CD4-positive, alpha-beta T cell treated with Interferon alpha-2 for 1 hour (primary cell): ENCODE measurements at regions not wholly inside any gene's neighbourhood (a gene's known extent, or its start where the extent isn't known, plus 50 kb on each side); places are given as distances from the start of the nearest gene placed in this dataset.

Experiments used
- DNase-seq, 2 donors: peaks; one replicate each; pipeline ENCODE4 v3.0.0-alpha.2; 2020 to 2022

DNA sequence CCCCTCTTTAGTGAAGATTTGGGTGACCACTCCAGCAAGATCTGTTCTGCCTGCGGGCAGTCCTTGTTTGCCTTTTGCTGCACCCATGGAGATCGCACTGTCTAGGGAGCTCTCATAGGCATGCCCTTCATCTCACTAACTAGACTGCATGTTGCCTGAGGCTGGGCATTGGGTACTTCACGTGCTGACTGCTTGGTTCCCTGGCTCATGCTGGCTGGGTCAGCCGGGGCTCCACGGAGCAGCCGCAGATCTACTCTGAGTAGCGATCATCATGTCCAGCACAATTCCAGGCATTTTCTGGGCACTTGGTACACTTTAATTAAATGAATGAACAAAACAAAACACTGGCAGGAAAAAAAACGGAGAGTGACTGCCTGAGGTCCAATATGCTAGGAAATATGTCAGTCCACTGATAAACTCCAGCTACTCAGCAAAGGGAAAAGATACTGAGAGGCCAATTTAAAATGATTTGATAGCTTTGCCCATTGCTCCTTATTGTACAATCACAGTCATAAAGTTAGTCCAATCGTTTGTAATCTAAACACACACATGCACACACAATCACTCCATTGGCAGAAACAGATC is 220.3 kb downstream of the C1D start:
- no peak for DNase-seq

DNA sequence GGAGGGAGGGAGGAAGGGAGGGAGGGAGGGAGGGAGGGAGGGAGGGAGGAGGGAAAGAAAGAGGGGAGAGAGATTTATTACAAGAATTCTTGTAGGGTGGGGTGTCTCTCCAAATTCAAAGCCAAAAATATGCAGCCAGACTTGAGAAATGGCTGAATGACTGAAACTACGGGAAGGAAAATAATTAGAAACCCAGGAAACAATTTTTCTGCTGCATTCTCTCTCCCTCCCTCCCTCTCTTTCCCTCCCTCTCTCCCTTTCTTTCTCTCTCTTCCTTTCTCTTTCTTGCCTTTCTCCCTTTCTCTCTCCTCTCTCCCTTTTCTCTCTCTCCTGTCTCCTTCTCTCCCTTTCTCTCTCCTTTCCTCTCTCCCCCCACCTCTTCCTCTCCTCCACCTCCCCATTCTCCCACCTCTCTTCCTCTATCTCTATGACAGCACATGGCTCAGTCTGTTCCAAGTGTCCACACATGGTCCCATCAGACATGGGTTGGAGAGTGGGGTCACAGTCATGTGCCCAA is 218.7 kb downstream of the C1D start:
- no peak for DNase-seq

DNA sequence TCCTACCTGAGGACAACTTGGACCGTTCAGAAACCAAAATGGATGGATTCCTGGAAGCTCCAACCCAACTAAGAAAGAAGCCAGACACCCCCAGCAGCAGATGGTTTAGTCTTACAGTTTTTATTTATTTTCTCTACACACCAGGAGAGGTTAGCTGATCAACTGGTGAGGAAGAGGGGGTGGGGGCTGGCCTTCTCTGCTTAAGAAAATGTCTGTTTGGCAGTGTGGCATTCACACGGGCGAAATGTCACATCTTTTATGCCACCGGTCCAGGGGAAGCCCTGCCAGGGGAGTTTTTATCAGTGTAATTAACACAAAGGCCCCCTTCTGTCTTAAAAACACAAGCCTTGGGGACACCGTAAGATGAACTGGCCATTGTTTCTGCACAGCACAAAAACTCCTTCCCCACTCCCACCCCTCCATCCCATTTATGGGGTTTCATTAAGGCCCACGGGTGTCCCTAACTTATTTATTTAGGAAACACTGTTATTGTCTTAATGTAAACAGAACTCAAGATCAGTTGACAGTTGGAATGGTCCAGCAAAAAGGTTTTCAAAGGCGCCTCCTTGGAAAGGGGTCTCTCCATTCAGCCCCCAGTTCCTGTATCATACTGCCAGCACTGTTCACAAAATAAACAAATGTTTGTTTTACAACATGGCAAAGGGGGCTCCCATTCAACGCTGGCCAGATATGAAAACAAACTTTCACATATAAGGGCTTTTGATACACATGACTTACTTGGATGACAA is 217.0 kb downstream of the C1D start:
- DNase-seq: no peak

DNA sequence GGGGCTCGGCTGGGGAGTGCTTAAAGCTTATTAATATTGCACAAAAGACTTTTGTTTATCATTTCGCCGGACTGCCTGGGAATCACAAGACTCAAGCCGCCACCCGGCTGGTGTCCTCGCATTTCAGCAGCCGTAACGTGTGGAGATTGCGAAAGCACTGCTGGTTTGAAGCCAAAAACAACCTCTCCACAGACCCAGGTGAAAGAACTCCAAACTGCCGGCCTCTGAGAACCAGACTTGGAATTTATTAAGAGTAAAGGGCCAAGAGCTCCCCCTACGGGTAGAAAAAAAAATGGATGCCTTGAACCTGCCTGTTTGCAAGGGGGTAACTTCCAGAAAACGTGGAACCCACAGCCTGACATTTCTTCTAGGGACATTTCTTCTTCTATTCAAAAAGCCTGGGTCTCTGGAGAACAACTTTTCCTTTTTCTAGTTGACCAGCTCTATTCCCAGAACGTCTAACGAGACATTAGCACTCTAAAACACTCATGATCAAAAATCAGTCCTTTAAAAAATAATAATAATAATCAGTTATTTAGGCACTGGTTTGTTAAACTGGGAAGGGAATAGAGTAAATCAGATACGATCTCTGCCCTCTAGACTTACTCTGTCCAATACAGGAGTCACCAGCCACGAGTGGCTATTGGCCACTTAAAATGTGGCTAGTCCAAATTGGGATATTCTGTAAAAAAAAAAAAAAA is 216.3 kb downstream of the C1D start:
- peak; percentile 9 to 26 for DNase-seq

DNA sequence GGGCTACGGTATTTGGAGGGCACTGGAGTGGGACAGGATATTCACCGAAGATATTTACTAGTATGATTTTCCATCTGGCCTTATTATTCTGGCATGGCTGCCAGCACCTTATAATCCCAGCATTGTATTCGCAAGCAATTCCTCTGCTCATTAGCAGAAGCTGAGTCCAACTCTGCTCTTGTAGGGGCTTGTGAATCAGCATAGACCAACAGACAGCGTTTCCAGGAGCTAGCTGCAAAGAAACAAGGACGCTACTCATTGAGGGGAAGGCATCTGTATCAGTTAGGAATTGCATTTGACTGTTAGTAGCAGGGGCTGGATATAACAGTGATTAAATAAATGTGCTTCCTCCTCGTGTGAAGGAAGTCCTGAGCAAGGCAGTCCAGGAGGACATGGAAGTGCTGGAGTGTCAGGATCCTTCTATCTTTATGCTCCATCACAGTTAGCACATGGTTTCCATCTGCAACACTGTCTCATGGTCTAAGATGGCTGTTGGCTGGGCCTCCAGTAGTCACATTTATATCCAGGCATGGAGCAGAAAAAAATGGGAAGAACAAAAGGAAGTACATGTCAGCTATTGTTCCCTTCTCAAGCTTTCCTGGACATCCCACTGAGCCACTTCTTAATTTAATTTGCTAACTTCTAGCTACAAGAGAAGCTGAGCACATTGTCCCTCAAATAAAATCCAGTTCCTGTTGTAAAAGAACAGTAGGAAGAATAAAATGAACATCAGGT is 214.1 kb downstream of the C1D start:
- DNase-seq: no peak

DNA sequence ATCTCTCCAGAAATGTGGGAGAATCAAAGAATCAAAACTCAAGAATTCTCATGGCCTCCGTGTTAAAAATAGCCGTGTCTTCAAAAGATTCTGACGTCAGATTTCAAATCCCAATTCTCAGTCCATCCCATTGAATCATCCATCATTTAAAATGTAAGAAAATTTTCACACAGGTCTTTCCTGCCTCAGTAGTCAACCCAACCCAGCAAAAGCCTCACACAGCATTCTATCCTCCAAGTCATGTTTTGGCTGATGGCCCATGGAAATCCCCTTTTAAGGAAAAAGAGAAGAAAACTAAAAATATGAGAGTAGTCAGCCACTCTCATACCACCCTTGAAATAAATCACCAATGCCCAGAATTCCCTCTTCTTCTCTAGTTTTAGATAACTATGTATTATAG is 211.8 kb downstream of the C1D start:
- no peak for DNase-seq

DNA sequence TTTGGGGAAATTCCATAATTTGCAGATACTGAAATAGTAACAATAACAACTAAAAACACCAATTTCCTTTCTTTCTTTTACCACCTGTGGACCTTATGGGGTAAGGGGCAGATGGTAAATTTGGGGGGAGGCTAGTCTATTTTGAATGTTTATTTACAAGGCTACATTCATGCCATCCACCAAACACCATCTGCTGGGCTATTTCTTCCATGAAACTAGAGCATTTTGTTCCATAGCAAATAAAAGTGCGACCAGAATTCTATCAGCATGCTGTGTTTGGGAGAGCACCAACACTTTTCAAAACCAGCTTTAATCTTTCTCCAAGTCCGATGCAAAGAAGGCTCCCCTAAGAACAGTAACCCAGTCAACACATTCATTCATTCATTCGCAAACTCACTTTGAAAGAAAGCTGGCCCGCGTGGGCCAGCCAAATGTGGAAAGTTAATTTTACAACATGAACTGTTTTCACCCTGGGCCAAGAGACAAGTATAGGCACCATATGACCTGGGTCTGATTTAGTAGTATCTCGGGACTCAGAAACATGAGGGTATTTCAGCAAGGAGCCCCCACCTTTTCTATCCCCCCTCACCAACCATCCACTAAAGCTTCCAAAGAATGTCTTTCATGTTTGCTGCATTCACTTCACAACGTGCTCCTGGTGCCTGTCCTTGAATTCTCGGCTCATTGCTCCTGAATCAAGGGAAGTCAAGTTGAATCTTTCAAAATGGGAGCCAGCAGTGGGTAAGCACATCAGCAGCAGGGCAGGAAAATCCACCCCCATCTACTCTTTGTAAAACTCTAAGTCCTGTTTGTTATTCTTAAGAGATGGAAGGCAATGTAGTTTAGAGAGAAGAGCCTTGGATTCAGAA is 210.6 kb downstream of the C1D start:
- DNase-seq: no peak

DNA sequence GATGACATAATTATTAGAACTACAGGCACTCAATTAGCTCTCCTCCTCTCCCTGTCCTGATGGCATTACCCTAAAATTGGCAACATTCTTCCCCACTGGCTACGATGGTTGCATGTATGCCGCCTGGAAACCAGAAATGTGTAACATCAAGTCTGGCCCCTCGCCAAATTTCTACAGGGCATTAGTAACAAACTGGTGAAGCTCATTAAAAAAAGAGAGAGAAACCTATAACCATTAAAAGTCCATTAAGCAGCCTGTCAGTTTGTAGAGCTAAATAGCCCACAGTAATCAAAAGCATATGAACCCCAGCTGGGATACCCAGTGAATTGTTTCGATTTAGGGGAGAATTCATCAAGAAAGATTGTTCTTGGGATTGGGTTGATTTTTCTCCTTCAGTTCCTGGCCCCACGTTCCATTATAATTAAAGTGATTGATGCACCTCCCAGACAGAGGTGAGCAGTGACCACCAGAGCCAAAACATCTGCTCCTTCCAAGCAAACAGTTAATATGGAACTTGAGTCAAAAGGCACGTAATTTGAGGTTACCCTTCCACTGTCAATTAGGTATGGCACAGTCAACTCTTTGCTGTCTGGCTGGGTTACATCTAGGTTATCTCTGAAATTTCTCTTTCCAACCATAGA is 208.6 kb downstream of the C1D start:
- DNase-seq: no peak

DNA sequence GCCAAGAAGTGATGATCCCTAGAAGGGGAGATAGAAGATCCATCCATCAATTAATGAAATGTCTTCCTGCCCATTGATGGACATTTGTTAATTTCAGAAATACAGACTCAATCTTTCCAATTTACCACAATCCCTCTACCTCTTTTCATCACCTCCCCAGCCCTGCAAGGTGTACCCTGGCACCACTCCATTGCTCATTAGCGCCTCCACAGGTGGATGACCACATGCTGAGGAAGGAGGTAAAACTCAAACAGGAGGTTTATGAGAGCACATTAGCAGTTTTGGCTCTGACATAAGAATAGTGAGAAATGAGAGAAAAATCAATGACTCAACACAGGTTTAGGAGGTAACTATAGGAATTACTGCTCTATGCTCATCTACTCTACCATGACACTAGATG is 208.0 kb downstream of the C1D start:
- DNase-seq: no peak

DNA sequence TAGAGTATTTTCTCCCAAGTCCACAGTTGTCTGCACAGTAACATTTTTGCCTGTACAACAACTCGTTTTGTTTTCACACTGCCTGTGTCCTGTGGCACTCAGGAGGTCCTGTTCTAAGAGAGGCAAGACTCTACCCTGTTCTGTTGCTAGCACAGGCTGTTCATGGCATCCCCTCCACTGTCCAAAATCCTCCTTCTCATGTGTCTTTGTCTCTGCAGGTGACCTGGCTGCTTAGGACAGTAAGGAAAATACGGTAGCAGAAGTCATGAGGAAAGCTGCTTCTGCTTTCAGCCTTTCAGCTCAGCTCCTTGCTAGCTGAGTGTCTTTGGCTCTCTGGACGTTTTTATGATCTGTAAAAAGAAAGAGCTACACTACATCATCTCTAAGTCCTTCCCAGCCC is 205.9 kb downstream of the C1D start:
- no peak for DNase-seq

DNA sequence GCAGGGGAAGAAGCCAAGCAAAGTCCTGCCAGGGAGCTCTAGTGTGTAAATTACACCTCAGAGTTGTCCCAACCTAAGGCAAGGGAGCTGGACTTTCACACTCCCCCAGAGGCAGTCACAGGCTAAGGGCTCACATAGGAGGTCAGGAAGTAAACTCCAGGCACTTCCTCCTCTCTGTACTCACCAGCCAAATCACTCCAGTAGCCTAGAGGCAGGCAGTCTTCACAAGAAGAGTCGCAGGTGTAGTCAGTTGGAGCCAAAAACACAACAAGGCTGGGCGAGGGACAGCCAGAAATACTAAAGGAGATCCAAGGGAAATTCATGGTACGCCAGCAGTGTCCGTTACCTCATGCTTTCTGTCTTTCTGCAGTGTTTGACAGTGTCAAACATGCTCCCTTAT is 205.0 kb downstream of the C1D start:
- no peak for DNase-seq

DNA sequence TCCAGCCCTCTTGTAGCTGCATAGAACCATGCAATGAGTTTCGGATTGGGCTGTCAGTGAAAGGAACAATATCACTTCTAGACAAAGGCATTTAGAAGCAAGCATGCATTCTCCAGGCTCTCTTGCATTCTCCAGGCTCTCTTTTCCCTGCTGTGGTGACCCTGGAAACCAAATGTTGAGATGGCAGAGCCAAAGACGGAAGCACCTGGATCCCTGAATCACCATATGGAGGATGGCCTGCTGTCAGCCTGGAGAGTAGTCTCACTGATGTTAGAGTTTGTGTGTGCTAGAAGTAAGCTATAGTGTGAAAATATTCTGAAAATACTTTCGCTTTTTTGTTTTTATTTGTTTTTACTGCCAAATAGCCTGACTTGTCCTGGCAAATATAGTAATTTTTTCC is 203.9 kb downstream of the C1D start:
- no peak for DNase-seq

DNA sequence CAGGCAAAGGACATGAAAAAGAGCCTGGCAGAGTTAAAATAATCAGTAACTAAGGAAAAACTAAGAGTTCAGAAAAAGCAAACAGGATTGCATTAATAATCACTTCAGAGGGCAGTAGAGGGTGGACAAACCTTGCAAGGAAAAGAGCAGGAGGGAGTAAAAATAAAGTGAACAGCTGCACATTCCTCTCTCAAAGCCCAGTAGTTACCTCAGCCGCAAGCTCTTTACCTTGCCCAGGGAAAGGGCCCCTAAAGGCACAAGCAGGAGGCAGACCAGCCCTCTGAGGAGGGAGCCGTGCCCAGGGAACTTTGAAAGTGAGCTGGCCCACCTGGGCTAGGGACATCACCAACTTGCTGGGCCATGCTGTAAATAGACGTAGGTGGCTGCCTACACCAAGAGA is 196.9 kb downstream of the C1D start:
- no peak for DNase-seq

DNA sequence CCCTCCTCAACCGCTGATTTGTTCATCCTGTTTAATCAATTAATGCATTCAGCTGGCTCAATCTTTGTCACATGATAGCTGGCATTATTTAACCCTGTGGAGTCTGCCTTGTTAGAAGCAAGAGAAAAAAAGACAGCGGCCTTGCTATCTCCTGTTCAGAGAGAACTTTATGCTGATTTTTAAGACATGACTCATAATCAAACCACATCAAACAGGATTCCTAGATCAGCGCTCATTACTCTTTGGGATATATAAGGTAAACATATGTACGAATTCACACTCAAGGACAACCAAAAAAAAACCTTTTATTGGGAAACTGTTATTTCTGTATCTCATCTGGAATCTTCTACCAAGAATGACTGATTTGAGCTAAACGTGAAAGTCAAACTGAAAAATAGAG is 195.1 kb downstream of the C1D start:
- no peak for DNase-seq

DNA sequence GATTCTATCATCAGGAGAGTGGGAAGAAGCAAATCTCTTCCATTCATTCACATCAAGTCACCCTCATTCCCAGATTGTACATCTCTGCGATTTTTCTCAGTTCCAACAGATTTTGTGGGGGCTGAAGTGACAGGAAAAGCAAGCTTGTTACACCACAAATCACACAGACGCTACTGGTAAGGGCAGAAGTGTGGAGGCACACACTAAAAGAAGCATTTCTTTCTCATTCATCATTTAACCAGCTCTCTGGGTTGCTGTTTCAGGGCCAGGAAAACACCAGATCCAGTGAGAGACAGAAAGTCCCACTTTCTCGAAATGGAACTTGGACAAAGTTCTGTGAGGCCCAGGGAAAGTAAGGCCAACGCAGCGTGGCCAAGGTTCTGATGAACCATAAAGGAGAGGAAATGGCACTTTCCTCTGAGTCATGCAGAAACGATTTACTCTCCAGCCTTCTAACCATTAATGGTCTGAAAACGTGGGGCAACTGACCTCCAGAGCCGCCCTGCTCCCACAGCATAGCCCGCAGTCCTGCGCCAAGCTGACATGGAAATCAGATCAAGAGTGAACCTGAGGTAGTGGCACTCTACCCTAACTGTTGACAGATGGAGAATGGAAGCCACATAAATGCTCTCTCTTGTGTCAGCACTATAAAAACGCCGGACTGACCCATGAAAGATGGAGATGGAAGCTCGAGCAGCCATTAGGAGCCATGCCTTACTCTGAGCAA is 191.0 kb downstream of the C1D start:
- DNase-seq: no peak

DNA sequence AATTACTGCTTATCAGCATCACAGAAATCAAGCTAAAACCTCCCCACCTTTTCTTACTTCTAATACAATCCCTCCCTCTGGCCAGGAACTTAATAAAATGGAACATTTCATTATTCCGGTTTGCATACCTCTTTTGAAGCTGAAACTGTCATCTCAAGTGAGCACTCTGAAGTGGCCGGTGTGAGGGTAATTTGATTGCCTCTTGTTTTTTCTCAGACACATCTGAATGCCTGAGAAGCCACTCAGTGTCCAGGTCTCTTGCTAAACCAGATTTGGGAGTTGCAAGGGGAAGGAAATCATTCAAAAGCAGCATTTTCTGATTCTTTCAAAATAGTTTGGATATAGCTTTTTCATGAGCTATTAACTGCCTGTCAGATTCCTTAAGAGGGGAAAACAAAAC is 190.3 kb downstream of the C1D start:
- DNase-seq: no peak

DNA sequence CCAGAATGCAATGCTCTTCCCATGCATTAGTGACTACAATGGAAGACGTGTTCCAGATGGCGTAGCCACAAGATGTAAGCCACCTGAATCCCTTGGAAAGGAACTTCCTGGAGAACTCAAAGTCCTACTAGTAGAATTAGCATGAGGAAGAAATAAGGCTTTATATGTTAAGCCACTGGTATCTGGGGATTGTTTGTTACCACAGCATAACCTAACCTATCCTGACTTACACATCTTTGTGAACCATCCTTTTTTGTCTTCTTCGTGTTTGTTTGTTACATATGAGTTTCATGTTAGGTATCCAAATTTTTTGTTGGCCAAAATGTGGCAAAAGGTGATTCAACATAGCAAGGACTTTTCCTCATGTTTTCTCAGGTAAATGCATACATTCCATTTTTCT is 188.9 kb downstream of the C1D start:
- no peak for DNase-seq

DNA sequence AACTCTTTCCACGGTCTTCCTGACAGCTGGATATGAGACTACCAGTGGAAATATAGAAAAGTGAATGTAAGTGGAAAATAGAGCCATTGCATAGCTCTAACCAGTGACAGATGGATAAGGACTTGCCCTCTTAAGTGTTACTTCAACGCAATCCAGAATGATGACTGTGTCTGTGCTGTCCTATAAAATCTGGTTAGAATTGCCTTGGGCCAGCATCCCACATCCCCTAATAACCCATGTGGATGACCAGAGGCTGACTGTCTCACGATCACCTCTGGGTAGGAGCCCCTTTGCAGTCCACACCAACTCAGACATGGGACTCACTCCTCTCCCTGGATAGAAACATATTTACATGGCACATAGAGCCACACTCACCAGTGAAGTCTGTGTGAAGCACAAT is 186.6 kb downstream of the C1D start:
- DNase-seq: no peak

DNA sequence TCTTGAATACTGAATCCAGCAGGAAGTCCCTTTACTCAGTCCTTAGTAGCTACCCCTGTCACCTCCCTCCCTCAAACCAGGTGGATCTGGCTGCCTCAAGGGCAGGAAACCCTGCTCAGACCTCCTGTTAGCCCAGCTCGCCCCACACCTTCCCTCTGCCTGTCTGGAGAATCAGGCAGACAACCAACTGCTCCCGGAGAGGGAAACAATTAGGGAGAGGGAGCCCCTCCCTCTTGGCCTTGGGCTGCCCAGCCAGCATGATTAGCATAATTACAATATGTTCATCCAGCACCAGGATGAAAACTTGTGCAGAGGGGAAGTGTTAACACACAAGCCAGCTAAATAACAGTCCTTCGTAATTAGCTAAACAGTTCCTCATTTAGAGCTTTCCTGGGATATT is 185.5 kb downstream of the C1D start:
- no peak for DNase-seq

DNA sequence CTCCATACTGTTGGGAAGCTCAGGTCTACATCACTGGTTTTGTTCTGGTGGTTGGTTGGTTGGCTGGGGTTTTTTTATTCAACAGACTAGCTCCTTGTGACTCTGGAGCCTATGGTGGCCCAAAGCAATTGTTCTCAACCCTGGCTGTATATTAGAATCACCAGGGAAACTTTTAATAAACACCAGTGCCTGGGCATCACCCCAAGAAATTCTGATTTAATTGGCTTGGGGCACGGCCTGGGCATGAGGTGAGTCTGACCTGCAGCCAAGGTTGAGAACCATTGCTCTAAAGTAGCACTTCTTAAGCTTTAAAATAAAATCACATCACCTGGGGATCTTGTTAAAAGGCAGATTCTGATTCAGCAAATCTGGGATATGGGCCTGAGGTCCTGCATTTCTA is 184.1 kb downstream of the C1D start:
- DNase-seq: no peak

DNA sequence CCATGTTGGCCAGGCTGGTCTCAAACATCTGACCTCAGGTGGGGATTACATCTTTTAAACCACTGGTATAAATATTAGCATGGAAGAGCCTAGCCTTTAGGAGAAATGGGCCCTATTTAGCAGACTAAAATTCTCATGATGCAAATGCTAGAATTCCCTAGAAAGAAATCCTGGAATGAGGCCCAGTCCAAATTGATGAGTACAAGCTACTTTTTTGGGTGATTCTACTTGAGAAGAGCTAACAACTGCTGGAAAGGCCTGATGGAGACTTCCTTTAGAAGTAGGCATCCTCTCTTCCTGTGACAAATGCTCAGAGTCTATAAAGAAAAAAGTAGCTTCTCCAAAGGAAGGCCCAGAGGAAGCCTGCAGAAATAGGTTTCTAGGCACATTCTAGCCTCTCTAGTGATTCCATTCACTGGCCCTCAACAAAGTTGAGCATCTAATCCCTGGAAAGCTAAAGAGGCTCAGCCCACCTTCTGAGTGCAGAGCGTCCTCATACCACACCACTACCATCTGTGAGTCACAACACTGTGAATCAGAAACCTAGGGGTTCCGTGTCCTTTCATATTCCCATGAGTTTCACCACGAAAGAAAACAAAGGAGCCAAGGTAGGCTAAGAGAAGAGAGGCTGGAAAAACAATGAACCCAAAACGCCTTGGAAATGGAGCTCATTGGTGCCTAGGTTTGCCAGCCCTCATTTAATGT is 183.1 kb downstream of the C1D start:
- DNase-seq: no peak
